GM10266 (cell line): ENCODE measurements at regions not wholly inside any gene's neighbourhood (a gene's known extent, or its start where the extent isn't known, plus 50 kb on each side); places are given as distances from the start of the nearest gene placed in this dataset.

ENCODE experiments used
- DNase-seq: peaks from one replicate; pipeline ENCODE4 v3.0.0; 2012; ENCODE audit errors: extremely low spot score
- TF ChIP-seq, protein P1 (sequence below): IDR thresholded peaks from 2 replicates; pipeline ENCODE4 v1.5.1; 2012; ENCODE audit warnings: mild to moderate bottlenecking, low read depth; ENCODE audit not compliant: control insufficient read depth, insufficient read depth; ENCODE audit errors: missing control alignments

DNA sequence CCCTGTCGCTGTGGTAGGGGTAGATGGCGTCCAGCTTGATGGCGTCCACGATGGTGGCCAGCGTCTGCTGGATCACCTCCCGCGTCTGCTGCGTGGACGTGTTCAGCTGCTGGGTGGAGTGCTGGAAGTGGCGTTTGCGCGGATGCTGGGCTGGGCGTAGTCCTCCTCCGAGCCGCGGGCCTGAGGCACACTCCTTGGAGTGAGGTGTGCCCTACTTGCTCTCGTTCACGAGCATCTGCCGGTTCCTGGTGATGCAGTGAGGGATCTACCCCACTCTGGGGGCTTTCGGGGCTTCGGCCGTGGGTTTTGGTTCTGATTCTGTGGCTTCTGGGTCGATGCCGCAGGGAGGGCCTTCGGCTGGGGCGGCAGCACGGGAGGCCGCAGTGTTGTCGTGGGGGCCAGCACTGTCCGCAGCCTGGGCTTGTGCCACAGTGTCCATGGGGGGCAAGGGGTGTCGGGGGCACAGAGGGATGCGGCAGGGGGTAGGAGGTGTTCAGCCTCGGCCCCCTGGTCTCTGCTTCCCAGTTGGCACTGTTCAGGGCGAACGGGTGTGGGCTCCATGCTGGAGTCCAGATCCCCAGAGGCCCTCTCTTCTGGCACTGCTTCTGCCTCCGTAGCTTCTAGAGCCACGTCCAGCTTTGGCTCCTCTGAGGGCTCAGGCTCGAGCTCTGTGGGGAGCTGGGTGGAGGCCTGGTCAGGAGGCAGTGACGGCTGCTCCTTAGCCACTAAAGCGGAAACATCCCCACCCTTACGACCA lies 890.6 kb upstream of the LRRTM1 start:
- DNase-seq, result no peak
- TF ChIP-seq, protein P1, sequence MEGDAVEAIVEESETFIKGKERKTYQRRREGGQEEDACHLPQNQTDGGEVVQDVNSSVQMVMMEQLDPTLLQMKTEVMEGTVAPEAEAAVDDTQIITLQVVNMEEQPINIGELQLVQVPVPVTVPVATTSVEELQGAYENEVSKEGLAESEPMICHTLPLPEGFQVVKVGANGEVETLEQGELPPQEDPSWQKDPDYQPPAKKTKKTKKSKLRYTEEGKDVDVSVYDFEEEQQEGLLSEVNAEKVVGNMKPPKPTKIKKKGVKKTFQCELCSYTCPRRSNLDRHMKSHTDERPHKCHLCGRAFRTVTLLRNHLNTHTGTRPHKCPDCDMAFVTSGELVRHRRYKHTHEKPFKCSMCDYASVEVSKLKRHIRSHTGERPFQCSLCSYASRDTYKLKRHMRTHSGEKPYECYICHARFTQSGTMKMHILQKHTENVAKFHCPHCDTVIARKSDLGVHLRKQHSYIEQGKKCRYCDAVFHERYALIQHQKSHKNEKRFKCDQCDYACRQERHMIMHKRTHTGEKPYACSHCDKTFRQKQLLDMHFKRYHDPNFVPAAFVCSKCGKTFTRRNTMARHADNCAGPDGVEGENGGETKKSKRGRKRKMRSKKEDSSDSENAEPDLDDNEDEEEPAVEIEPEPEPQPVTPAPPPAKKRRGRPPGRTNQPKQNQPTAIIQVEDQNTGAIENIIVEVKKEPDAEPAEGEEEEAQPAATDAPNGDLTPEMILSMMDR, result no peak

DNA sequence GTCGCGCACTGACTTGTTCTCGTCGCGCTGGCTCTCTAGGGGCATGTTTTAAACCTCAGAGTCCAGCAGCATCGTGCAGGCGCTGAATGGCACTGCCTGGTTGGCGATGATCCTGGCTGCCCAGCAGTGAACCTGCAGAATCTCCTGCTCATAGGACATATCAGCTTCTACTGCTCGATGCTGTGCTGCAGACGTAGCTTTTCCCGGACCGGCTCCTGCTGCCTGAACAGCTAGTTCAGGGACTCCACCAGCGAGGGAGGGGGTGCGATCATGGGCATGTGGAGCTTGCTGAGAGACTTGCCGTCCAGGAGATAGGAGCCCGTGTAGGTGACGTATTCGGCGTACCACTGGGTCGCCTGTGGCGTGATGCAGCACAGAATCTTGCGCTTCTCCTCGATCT lies 890.0 kb upstream of the LRRTM1 start:
- DNase-seq, result no peak
- TF ChIP-seq, protein P1, result no peak

DNA sequence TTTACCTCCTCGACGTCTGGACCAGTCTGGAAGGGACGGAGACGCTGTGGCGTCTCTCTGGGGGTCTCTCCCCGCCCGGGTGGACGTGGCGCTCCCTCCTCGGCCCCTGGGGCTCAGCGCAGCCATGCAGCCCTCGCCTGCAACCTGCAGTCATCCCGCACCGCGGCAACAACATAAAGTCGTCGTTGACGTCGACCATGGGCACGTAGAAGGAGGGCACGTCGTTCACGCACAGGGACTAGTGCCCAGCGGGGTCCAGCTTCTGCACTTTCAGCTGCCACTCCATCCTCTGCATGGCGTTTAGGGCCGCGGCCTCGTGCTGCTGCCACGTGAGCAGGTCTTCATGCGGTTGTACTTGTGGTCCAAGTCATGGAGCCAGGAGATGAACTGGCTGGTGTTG lies 889.6 kb upstream of the LRRTM1 start:
- TF ChIP-seq, protein P1, result no peak
- no peak for DNase-seq

DNA sequence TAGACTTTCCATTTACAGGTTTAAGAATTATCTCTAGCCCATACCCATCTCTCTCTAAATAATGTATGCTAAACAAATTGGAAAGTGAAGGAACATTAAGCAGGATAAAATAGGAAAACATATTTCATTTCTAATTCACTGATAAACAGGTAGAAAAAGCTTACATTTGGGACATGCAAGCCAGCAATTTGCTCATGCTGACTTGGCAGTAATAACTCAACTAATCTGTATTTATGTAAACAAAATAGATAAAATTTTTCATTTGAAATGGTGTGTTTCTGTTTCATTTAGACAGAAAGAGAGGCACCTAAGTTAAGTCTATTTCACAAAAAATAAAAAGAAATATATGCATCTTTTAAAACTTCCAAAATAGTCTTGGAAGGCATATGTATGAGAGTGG lies 877.3 kb upstream of the LRRTM1 start:
- DNase-seq, result no peak
- TF ChIP-seq, protein P1, result no peak

DNA sequence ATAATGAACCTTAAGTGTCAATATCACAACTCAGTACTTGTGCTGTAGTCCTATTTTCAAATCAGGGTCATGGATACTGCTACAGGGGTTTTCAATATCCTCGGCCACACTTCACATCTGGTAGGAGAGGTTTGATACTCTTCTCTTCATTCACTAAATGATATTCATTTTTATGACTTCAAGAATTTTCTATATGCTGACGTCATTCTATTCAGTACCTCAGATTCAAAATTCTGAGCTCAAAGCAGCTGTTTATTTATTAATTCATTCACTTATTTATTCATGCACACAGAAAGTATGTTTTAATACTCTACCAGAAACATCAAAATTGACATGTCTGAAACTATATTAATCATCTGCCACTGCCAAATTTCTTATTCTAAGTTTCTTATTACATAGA lies 866.9 kb upstream of the LRRTM1 start:
- DNase-seq, result no peak
- TF ChIP-seq, protein P1, result no peak

DNA sequence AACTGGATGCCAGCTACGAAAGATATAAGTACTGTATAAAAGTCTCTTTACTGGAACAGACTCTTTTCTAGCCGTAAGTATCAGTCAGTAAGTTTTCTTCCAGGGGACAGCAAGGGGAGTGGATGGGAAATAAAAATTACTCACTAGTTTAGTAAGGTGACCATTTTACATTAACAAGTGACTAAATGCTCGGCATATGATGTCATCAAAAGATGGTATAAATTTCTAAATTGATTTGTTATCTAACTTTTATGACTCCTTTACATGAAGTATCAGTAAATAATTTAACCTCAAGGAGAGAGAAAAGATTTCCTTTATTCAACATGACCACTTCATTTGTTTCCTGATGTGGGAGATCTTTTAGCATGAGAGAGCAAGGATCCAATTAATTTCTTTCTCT lies 859.0 kb upstream of the LRRTM1 start:
- TF ChIP-seq, protein P1, result no peak
- no peak for DNase-seq

DNA sequence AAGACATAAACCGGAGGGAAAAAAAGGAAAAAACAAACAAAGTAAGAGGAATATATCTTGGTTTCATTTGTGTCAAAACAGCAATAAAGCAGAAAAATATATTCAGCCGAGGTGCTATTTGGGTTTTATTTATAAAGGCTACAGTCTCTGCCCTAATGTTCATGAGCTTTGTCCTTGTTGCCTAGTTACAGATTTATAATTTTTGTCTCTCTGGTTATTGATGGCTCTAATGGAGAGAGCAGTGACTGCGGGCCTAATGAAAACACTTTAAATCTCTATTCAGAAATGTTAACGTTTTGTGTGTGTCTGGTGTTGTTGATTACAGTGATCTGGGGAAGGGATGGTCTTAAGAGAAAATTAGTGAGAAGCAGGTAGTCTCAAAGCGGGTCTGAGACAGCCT lies 854.0 kb upstream of the LRRTM1 start:
- TF ChIP-seq, protein P1, result no peak
- DNase-seq, result no peak
